Vagina (tissue), 2 donors: ENCODE measurements at regions not wholly inside any gene's neighbourhood (a gene's known extent, or its start where the extent isn't known, plus 50 kb on each side); places are given as distances from the start of the nearest gene placed in this dataset.

Experiments
- CTCF ChIP-seq, 3 experiments: fragments of 450-650 bp in 2 of 3; fragments of 200-600 bp in 1 of 3; sonication (generic) in 1 of 3; IDR thresholded peaks; one replicate each; pipeline ENCODE4 v1.5.1; 2017 to 2019; ENCODE audit warnings: antibody characterized with exemption in 3 of 3, mild to moderate bottlenecking in 2 of 3, moderate library complexity in 2 of 3
- POLR2A ChIP-seq, 2 donors: fragments of 450-650 bp; IDR thresholded peaks; one replicate each; pipeline ENCODE4 v1.6.1; 2017; ENCODE audit warnings: antibody characterized with exemption in 2 of 2, mild to moderate bottlenecking in 2 of 2, moderate library complexity in 2 of 2
- POLR2AphosphoS5 ChIP-seq, 2 donors: sonication (generic); formaldehyde crosslinking; IDR thresholded peaks; one replicate each; pipeline ENCODE4 v1.9.0; 2017; ENCODE audit warnings: antibody characterized with exemption in 2 of 2, mild to moderate bottlenecking in 2 of 2, low read depth in 1 of 2; ENCODE audit not compliant: insufficient read depth in 1 of 2

- TF ChIP-seq CTCF (IDR thresholded peaks at IDR 0.05) (no peak), POLR2A (IDR thresholded peaks at IDR 0.05) (no peak), POLR2AphosphoS5 (IDR thresholded peaks at IDR 0.05; ENCODE audit: insufficient read depth in 1 of 2, low read depth in 1 of 2) (no peak)
Observed at GRCh38 chr18:24930971-24931370, 421.0 kb downstream of the ZNF521 start.
